Stomach (tissue), 4 donors: ENCODE measurements at regions not wholly inside any gene's neighbourhood (a gene's known extent, or its start where the extent isn't known, plus 50 kb on each side); places are given as distances from the start of the nearest gene placed in this dataset.

Source experiments
- EP300 ChIP-seq: sonication (generic); formaldehyde crosslinking; IDR thresholded peaks from one replicate; pipeline ENCODE4 v1.6.1; 2017; ENCODE audit warnings: antibody characterized with exemption
- TF ChIP-seq, protein P1 (sequence below), 7 experiments: fragments of 450-650 bp in 4 of 7; fragments of 200-600 bp in 3 of 7; sonication (generic) in 3 of 7; IDR thresholded peaks; one replicate each; pipeline ENCODE4 v1.5.1; 2016 to 2019; ENCODE audit warnings: antibody characterized with exemption in 7 of 7, control low read depth in 2 of 7, mild to moderate bottlenecking in 1 of 7

DNA sequence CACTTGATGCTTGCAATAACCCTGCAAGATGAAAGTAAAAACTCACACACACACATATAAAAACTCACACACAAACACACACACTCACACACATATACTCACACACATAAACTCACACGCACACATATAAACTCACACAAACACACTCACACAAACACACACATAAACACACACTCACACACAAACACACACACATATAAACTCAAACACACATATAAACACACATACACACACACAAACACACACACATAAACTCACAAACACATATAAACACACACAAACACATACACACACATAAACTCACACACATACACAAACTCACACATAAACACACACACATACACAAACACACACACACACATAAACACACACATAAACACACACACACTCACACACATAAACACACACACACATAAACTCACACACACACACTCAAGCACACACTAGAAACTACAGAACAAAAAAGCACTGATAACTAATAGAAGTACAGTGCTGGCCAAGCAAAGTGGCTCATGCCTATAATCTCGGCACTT, 117.7 kb upstream of the TEKT4 start:
- TF ChIP-seq, protein P1, sequence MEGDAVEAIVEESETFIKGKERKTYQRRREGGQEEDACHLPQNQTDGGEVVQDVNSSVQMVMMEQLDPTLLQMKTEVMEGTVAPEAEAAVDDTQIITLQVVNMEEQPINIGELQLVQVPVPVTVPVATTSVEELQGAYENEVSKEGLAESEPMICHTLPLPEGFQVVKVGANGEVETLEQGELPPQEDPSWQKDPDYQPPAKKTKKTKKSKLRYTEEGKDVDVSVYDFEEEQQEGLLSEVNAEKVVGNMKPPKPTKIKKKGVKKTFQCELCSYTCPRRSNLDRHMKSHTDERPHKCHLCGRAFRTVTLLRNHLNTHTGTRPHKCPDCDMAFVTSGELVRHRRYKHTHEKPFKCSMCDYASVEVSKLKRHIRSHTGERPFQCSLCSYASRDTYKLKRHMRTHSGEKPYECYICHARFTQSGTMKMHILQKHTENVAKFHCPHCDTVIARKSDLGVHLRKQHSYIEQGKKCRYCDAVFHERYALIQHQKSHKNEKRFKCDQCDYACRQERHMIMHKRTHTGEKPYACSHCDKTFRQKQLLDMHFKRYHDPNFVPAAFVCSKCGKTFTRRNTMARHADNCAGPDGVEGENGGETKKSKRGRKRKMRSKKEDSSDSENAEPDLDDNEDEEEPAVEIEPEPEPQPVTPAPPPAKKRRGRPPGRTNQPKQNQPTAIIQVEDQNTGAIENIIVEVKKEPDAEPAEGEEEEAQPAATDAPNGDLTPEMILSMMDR (IDR thresholded peaks at IDR 0.05) = no peak
- no peak for TF ChIP-seq EP300
